ENCODE measurements at regions not wholly inside any gene's neighbourhood (a gene's known extent, or its start where the extent isn't known, plus 50 kb on each side); places are given as distances from the start of the nearest gene placed in this dataset.

GRCh38 chr6:101069191-101069795 is 188.2 kb upstream of the ASCC3 start:
- TF ChIP-seq, protein P1, sequence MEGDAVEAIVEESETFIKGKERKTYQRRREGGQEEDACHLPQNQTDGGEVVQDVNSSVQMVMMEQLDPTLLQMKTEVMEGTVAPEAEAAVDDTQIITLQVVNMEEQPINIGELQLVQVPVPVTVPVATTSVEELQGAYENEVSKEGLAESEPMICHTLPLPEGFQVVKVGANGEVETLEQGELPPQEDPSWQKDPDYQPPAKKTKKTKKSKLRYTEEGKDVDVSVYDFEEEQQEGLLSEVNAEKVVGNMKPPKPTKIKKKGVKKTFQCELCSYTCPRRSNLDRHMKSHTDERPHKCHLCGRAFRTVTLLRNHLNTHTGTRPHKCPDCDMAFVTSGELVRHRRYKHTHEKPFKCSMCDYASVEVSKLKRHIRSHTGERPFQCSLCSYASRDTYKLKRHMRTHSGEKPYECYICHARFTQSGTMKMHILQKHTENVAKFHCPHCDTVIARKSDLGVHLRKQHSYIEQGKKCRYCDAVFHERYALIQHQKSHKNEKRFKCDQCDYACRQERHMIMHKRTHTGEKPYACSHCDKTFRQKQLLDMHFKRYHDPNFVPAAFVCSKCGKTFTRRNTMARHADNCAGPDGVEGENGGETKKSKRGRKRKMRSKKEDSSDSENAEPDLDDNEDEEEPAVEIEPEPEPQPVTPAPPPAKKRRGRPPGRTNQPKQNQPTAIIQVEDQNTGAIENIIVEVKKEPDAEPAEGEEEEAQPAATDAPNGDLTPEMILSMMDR (IDR thresholded peaks at IDR 0.05) = no peak
- TF ChIP-seq POLR2A (IDR thresholded peaks at IDR 0.05) = no peak
